PC-9 (cell line): ENCODE measurements at regions not wholly inside any gene's neighbourhood (a gene's known extent, or its start where the extent isn't known, plus 50 kb on each side); places are given as distances from the start of the nearest gene placed in this dataset.

Experiments used
- CTCF ChIP-seq: fragments of 200-600 bp; sonication (generic); conservative IDR thresholded peaks from 2 replicates; pipeline ENCODE4 v1.6.1; 2017; ENCODE audit warnings: mixed run types, antibody characterized with exemption, mild to moderate bottlenecking, moderate library complexity
- EZH2 ChIP-seq: fragments of 200-600 bp; sonication (generic); IDR thresholded peaks from 2 replicates; pipeline ENCODE4 v1.8.0; 2017; ENCODE audit warnings: antibody characterized with exemption, low read depth

- TF ChIP-seq EZH2 (no peak), CTCF (no peak)
Measured at GRCh38 chr5:74152136-74152535, 488.4 kb downstream of the ENC1 start.
